ENCODE measurements at regions not wholly inside any gene's neighbourhood (a gene's known extent, or its start where the extent isn't known, plus 50 kb on each side); places are given as distances from the start of the nearest gene placed in this dataset.
"Not testable (repeated sequence)": the region's sequence is repeated elsewhere in the genome, so short reads cannot be mapped to it uniquely, and the experiment has no call there.

- in situ Hi-C loops (cut with MboI; ENCODE audit: low sequenced_read_pairs, unreplicated experiment): no loop called here
- TF ChIP-seq CTCF (IDR thresholded peaks at IDR 0.05; ENCODE audit: borderline replicate concordance, control extremely low read depth, extremely low read depth, insufficient read depth, missing control alignments): no peak
- no peak for DNase-seq (ENCODE audit: low spot score)
These were observed 177.3 kb downstream of the DKK1 start for GRCh38 chr10:52491246-52491995.

- no peak for DNase-seq (ENCODE audit: low spot score)
- no peak for TF ChIP-seq CTCF (IDR thresholded peaks at IDR 0.05; ENCODE audit: borderline replicate concordance, control extremely low read depth, extremely low read depth, insufficient read depth, missing control alignments)
- in situ Hi-C loops (cut with MboI; ENCODE audit: low sequenced_read_pairs, unreplicated experiment): no loop called here
These were observed 185.2 kb downstream of the DKK1 start for GRCh38 chr10:52499281-52499680.

GRCh38 chr10:52500476-52500875, 186.4 kb downstream of the DKK1 start:
- DNase-seq (ENCODE audit: low spot score): no peak
- no peak for TF ChIP-seq CTCF (IDR thresholded peaks at IDR 0.05; ENCODE audit: borderline replicate concordance, control extremely low read depth, extremely low read depth, insufficient read depth, missing control alignments)
- in situ Hi-C loops (cut with MboI; ENCODE audit: low sequenced_read_pairs, unreplicated experiment): no loop called here

- TF ChIP-seq CTCF (IDR thresholded peaks at IDR 0.05; ENCODE audit: borderline replicate concordance, control extremely low read depth, extremely low read depth, insufficient read depth, missing control alignments): no peak
- DNase-seq (ENCODE audit: low spot score): no peak
- in situ Hi-C loops (cut with MboI; ENCODE audit: low sequenced_read_pairs, unreplicated experiment): no loop called here
These were observed 188.2 kb downstream of the DKK1 start for GRCh38 chr10:52502237-52502636.

- in situ Hi-C loops (cut with MboI; ENCODE audit: low sequenced_read_pairs, unreplicated experiment); DNase-seq (ENCODE audit: low spot score): not testable (repeated sequence)
These were observed 191.3 kb downstream of the DKK1 start for GRCh38 chr10:52505341-52505740.

GRCh38 chr10:52514481-52514880, 200.4 kb downstream of the DKK1 start:
- DNase-seq (ENCODE audit: low spot score): no peak
- TF ChIP-seq CTCF (IDR thresholded peaks at IDR 0.05; ENCODE audit: borderline replicate concordance, control extremely low read depth, extremely low read depth, insufficient read depth, missing control alignments): no peak
- in situ Hi-C loops (cut with MboI; ENCODE audit: low sequenced_read_pairs, unreplicated experiment): no loop called here

GRCh38 chr10:52517012-52517411, 202.9 kb downstream of the DKK1 start:
- in situ Hi-C loops (cut with MboI; ENCODE audit: low sequenced_read_pairs, unreplicated experiment): no loop called here

More at GRCh38 chr10:52517012-52517411, 202.9 kb downstream of the DKK1 start:
- TF ChIP-seq CTCF (IDR thresholded peaks at IDR 0.05; ENCODE audit: borderline replicate concordance, control extremely low read depth, extremely low read depth, insufficient read depth, missing control alignments): no peak
- DNase-seq (ENCODE audit: low spot score): no peak
